HCT116 (cell line): ENCODE measurements at regions not wholly inside any gene's neighbourhood (a gene's known extent, or its start where the extent isn't known, plus 50 kb on each side); places are given as distances from the start of the nearest gene placed in this dataset.

Experiments
- ATAC-seq: fragments of 200-7000 bp; cut with Tn5 transposase; 2 replicates; pipeline ENCODE4 v1.9.1; 2020; ENCODE audit warnings: mild to moderate bottlenecking, moderate library complexity
- BruUV-seq: library from RNA; stranded (reverse); fragments of 400-500 nt; replicated peaks from 2 replicates; lab custom pipeline; 2021; lab: Mats Ljungman, UMichigan
- CTCF ChIA-PET: fragments of 300-600 bp; sonication (Branson Sonifier 250); formaldehyde crosslinking; loops from one replicate; lab custom pipeline; 2021; ENCODE audit warnings: antibody characterized with exemption; lab: Charles Lee
- POLR2A ChIA-PET: fragments of 300-600, 350-600 bp; sonication (Branson Sonifier 250); formaldehyde crosslinking; loops from one replicate; lab custom pipeline; 2021; ENCODE audit warnings: antibody characterized with exemption; lab: Charles Lee
- RAD21 ChIA-PET, 2 experiments: fragments of 300-600 bp; sonication (Branson Sonifier 250); formaldehyde crosslinking; loops; one replicate each; lab custom pipeline; 2023; ENCODE audit warnings: low total read pairs in 2 of 2; ENCODE audit not compliant: uncharacterized antibody in 2 of 2, unreplicated experiment in 2 of 2, low non-redundant PET in 1 of 2; lab: Charles Lee
- DNase-seq: peaks from one replicate; pipeline ENCODE4 v3.0.0-alpha.2; 2010; ENCODE audit warnings: low read depth, low spot score
- H2AFZ ChIP-seq: fragments of 200-600 bp; shearing (Covaris generic), sonication (generic); 2 replicates; pipeline ENCODE4 v1.6.1; 2017; ENCODE audit warnings: low read depth, mixed run types, mixed read lengths, antibody characterized with exemption, low read length; ENCODE audit not compliant: poor library complexity, severe bottlenecking
- H3K27ac ChIP-seq: 2 replicates; pipeline ENCODE4 v1.5.1; 2012; ENCODE audit warnings: low read depth, low read length
- H3K27me3 ChIP-seq: fragments of 200-600 bp; sonication (generic); 2 replicates; pipeline ENCODE4 v1.6.1; 2016; ENCODE audit warnings: mixed run types, low read length, mixed read lengths; ENCODE audit not compliant: insufficient read depth
- H3K36me3 ChIP-seq, 2 experiments: fragments of 200-500 bp in 1 of 2; fragments of 200-600 bp in 1 of 2; sonication (Bioruptor generic) in 1 of 2; sonication (generic) in 1 of 2; 2 replicates each; pipeline versions ENCODE4 v1.5.1 to v1.6.1; 2014 to 2016; ENCODE audit warnings: low read length in 2 of 2, inconsistent platforms in 1 of 2, mixed read lengths in 1 of 2, mixed run types in 1 of 2; ENCODE audit not compliant: insufficient read depth in 2 of 2, control insufficient read depth in 1 of 2
- H3K4me1 ChIP-seq, 2 experiments: fragments of 200-600 bp in 1 of 2; sonication (generic) in 1 of 2; 2 replicates each; pipeline versions ENCODE4 v1.5.1 to v1.6.1; 2012 to 2017; ENCODE audit warnings: low read length in 2 of 2, inconsistent platforms in 1 of 2, mild to moderate bottlenecking in 1 of 2, mixed read lengths in 1 of 2, mixed run types in 1 of 2, moderate library complexity in 1 of 2; ENCODE audit not compliant: insufficient read depth in 2 of 2, control insufficient read depth in 1 of 2
- H3K4me2 ChIP-seq: fragments of 200-600 bp; sonication (generic); 2 replicates; pipeline ENCODE4 v1.6.1; 2017; ENCODE audit warnings: mixed run types, low read length, mixed read lengths
- H3K4me3 ChIP-seq, 2 experiments: fragments of 200-600 bp in 1 of 2; sonication (generic) in 1 of 2; replicated peaks in 1 of 2; 2 replicates each; pipeline ENCODE4 v1.5.1; 2011 to 2016; ENCODE audit warnings: low read length in 2 of 2, control low read depth in 1 of 2, low read depth in 1 of 2, mild to moderate bottlenecking in 1 of 2, mixed read lengths in 1 of 2, mixed run types in 1 of 2
- H3K79me2 ChIP-seq: fragments of 200-600 bp; sonication (generic); 2 replicates; pipeline ENCODE4 v1.6.1; 2017; ENCODE audit warnings: mild to moderate bottlenecking, mixed run types, low read length, moderate library complexity, mixed read lengths; ENCODE audit not compliant: insufficient read depth
- H3K9ac ChIP-seq: fragments of 200-600 bp; sonication (generic); 2 replicates; pipeline ENCODE4 v1.6.1; 2016; ENCODE audit warnings: low read length, mixed read lengths
- H3K9me2 ChIP-seq: fragments of 200-600 bp; sonication (generic), shearing (Covaris generic); 2 replicates; pipeline ENCODE4 v1.6.1; 2017; ENCODE audit warnings: mixed run types, mild to moderate bottlenecking, moderate library complexity; ENCODE audit not compliant: insufficient read depth
- H3K9me3 ChIP-seq, 2 experiments: fragments of 200-500 bp in 1 of 2; fragments of 200-600 bp in 1 of 2; sonication (Bioruptor generic) in 1 of 2; sonication (generic) in 1 of 2; 2 replicates each; pipeline ENCODE4 v1.6.1; 2014 to 2017; ENCODE audit warnings: low read length in 2 of 2, mixed read lengths in 2 of 2, inconsistent platforms in 1 of 2, low read depth in 1 of 2, mild to moderate bottlenecking in 1 of 2, mixed run types in 1 of 2, moderate library complexity in 1 of 2; ENCODE audit not compliant: control insufficient read depth in 1 of 2, insufficient read depth in 1 of 2
- H4K20me1 ChIP-seq: fragments of 200-600 bp; sonication (generic), shearing (Covaris generic); 2 replicates; pipeline ENCODE4 v1.6.1; 2017; ENCODE audit warnings: mixed run types, mild to moderate bottlenecking, moderate library complexity; ENCODE audit not compliant: insufficient read depth
- EZH2 ChIP-seq: fragments of 200-600 bp; sonication (generic); IDR thresholded peaks from 2 replicates; pipeline ENCODE4 v1.6.1; 2017; ENCODE audit warnings: antibody characterized with exemption, mixed run types
- EZH2phosphoT487 ChIP-seq: fragments of 200-600 bp; IDR thresholded peaks from 2 replicates; pipeline ENCODE4 v1.6.1; 2018; ENCODE audit warnings: antibody characterized with exemption, borderline replicate concordance
- FOSL1 ChIP-seq: IDR thresholded peaks from 2 replicates; pipeline ENCODE4 v1.6.1; 2012; ENCODE audit warnings: low read depth
- POLR2A ChIP-seq: IDR thresholded peaks from 2 replicates; pipeline ENCODE4 v1.7.0; 2011; ENCODE audit warnings: borderline replicate concordance; ENCODE audit not compliant: insufficient read depth, insufficient read length; ENCODE audit errors: extremely low read depth
- ZNF274 ChIP-seq: fragments of 200-500 bp; sonication (Bioruptor generic); IDR thresholded peaks from 2 replicates; pipeline ENCODE4 v1.6.1; 2014; ENCODE audit warnings: mild to moderate bottlenecking, low read depth, low read length, inconsistent platforms
- intact Hi-C: fragments of 100-400 bp; cut with micrococcal nuclease; formaldehyde crosslinking; loops from 2 replicates; pipeline ENCODE4 v1.10.0; 2022
- TF ChIP-seq, protein P1 (sequence below): IDR thresholded peaks from 2 replicates; pipeline ENCODE4 v1.6.1; 2012

DNA sequence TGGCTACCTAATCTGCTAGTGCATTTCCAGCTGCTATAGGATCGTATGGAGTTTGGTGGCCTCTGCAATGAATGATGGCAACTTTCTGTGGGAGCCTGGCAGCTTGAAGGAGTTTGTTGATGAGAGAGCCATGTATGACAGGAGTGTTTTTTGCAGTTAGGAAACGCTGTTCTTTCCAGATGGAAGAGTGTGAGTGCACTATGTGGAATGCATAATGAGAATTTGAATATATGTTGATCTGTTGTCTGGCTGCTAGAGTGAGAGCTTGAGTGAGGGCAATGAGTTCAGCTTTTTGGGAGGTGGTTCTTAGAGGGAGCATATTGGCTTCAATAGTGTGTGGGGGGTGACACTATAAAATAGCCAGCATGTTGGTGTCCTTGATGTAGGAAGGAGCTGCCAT, 51.0 kb upstream of the APOBEC4 start:
- Histone ChIP-seq H2AFZ (no peak overlapping the region), H3K79me2 (no peaks in the 10 kb centered on the region), H3K9ac (no peak overlapping the region), H3K36me3 (no peaks in the 10 kb centered on the region), H3K27ac (no peak overlapping the region), H3K9me3 (no peaks in the 10 kb centered on the region), H3K4me1 (no peaks in the 10 kb centered on the region), H4K20me1 (no peaks in the 10 kb centered on the region), H3K4me2 (no peak overlapping the region), H3K27me3 (no peaks in the 10 kb centered on the region), H3K9me2 (no peaks in the 10 kb centered on the region), H3K4me3 (no peak overlapping the region)
- DNase-seq = no peak
- RAD21 ChIA-PET = no interaction called here
- no peak for ATAC-seq
- intact Hi-C loops = no loop called here
- TF ChIP-seq EZH2 = no peak
- no peak for TF ChIP-seq POLR2A
- TF ChIP-seq, protein P1, sequence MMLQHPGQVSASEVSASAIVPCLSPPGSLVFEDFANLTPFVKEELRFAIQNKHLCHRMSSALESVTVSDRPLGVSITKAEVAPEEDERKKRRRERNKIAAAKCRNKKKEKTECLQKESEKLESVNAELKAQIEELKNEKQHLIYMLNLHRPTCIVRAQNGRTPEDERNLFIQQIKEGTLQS = no peak
- no peak for TF ChIP-seq EZH2phosphoT487
- TF ChIP-seq FOSL1 = no peak
- TF ChIP-seq ZNF274 = no peak
- POLR2A ChIA-PET = no interaction called here
- CTCF ChIA-PET = no interaction called here
- no TSS peak for BruUV-seq
